Caco-2 (cell line): ENCODE measurements at regions not wholly inside any gene's neighbourhood (a gene's known extent, or its start where the extent isn't known, plus 50 kb on each side); places are given as distances from the start of the nearest gene placed in this dataset.

ENCODE experiments used
- BruUV-seq: library from RNA; stranded (reverse); fragments of 400-500 nt; replicated peaks from 2 replicates; lab custom pipeline; 2021; lab: Mats Ljungman, UMichigan
- CTCF ChIA-PET: fragments of 300-600 bp; sonication (Branson Sonifier 250); formaldehyde crosslinking; loops from one replicate; lab custom pipeline; 2022; ENCODE audit warnings: antibody characterized with exemption; lab: Charles Lee
- POLR2A ChIA-PET: fragments of 300-600 bp; sonication (Branson Sonifier 250); formaldehyde crosslinking; loops from one replicate; lab custom pipeline; 2022; ENCODE audit warnings: antibody characterized with exemption; lab: Charles Lee
- DNase-seq, 2 experiments: peaks; one replicate each; pipeline versions ENCODE4 v3.0.0 to v3.0.0-alpha.2; 2020 to 2022
- H3K27me3 ChIP-seq: replicated peaks from 2 replicates; pipeline ENCODE4 v1.6.0; 2011; ENCODE audit warnings: low read length; ENCODE audit not compliant: control insufficient read depth, insufficient read depth
- H3K36me3 ChIP-seq: 2 replicates; pipeline ENCODE4 v1.5.1; 2011; ENCODE audit warnings: low read length; ENCODE audit not compliant: control insufficient read depth, insufficient read depth
- H3K4me1 ChIP-seq: fragments of 250-450 bp; sonication (Bioruptor Pico); 2 replicates; pipeline ENCODE4 v1.5.1; 2020; ENCODE audit warnings: mild to moderate bottlenecking
- H3K4me3 ChIP-seq: 2 replicates; pipeline ENCODE4 v1.5.1; 2011; ENCODE audit warnings: low read depth, mild to moderate bottlenecking, control low read depth, low read length
- H3K9me3 ChIP-seq: fragments of 250-450 bp; sonication (Bioruptor Pico); 2 replicates; pipeline ENCODE4 v1.5.1; 2020; ENCODE audit warnings: mild to moderate bottlenecking, moderate library complexity
- H3K27ac Mint-ChIP-seq: one replicate; pipeline ENCODE4 v1.8.0; 2022; ENCODE audit warnings: mixed read lengths; ENCODE audit not compliant: unreplicated experiment
- H3K27me3 Mint-ChIP-seq: one replicate; pipeline ENCODE4 v1.8.0; 2022; ENCODE audit warnings: mixed read lengths; ENCODE audit not compliant: insufficient read depth, unreplicated experiment
- H3K36me3 Mint-ChIP-seq: one replicate; pipeline ENCODE4 v1.8.0; 2022; ENCODE audit warnings: mild to moderate bottlenecking, mixed read lengths; ENCODE audit not compliant: insufficient read depth, unreplicated experiment
- H3K4me1 Mint-ChIP-seq: one replicate; pipeline ENCODE4 v1.8.0; 2022; ENCODE audit warnings: low read depth, mixed read lengths; ENCODE audit not compliant: unreplicated experiment
- H3K4me3 Mint-ChIP-seq: one replicate; pipeline ENCODE4 v1.8.0; 2022; ENCODE audit warnings: mild to moderate bottlenecking, moderate library complexity, mixed read lengths; ENCODE audit not compliant: unreplicated experiment
- H3K9me3 Mint-ChIP-seq: one replicate; pipeline ENCODE4 v1.8.0; 2022; ENCODE audit warnings: mixed read lengths; ENCODE audit not compliant: unreplicated experiment
- intact Hi-C: fragments of 100-400 bp; cut with micrococcal nuclease; formaldehyde crosslinking; loops from one replicate; pipeline ENCODE4 v1.10.0; 2022; ENCODE audit not compliant: unreplicated experiment
- TF ChIP-seq, protein P1 (sequence below), 2 experiments: fragments of 200-600 bp in 1 of 2; IDR thresholded peaks; 1 replicate in 1 of 2; 2 replicates in 1 of 2; pipeline versions ENCODE4 v1.5.1 to v1.8.0; 2011 to 2022; ENCODE audit warnings: antibody characterized with exemption in 1 of 2, control low read depth in 1 of 2, inconsistent platforms in 1 of 2, low read depth in 1 of 2, low read length in 1 of 2, mild to moderate bottlenecking in 1 of 2, moderate library complexity in 1 of 2; ENCODE audit not compliant: insufficient read depth in 1 of 2, severe bottlenecking in 1 of 2, unreplicated experiment in 1 of 2

DNA sequence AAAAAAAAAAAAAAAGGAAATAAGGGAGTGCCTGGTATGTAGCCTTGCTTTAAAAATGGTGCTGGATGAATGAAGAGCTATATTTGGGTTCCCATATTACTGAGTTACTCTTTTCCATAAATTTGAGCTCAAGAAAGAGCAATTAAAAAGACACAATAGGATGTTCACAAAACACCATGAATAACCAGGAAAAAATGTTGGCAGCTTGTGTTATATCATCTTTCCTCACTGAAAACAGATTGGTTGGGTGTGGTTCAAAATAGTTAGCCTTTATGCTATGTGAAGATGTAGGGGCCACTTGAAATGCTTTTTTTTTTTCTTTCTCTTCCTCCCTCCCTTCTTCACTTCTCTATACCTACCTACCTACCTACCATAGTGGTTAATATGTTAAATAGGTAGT lies 256.9 kb downstream of the STK31 start:
- Histone ChIP-seq H3K27me3 (no peaks in the 10 kb centered on the region), H3K36me3 (no peaks in the 10 kb centered on the region), H3K9me3 (no peaks in the 10 kb centered on the region), H3K4me3 (no peak overlapping the region), H3K4me1 (peaks cover 27% of the 10 kb centered on the region)
- no TSS peak for BruUV-seq
- H3K9me3 Mint-ChIP-seq, result peaks cover 9% of the 10 kb centered on the region
- TF ChIP-seq, protein P1, sequence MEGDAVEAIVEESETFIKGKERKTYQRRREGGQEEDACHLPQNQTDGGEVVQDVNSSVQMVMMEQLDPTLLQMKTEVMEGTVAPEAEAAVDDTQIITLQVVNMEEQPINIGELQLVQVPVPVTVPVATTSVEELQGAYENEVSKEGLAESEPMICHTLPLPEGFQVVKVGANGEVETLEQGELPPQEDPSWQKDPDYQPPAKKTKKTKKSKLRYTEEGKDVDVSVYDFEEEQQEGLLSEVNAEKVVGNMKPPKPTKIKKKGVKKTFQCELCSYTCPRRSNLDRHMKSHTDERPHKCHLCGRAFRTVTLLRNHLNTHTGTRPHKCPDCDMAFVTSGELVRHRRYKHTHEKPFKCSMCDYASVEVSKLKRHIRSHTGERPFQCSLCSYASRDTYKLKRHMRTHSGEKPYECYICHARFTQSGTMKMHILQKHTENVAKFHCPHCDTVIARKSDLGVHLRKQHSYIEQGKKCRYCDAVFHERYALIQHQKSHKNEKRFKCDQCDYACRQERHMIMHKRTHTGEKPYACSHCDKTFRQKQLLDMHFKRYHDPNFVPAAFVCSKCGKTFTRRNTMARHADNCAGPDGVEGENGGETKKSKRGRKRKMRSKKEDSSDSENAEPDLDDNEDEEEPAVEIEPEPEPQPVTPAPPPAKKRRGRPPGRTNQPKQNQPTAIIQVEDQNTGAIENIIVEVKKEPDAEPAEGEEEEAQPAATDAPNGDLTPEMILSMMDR (IDR thresholded peaks at IDR 0.05; ENCODE audit: insufficient read depth in 1 of 2, low read depth in 1 of 2, low read length in 1 of 2, severe bottlenecking in 1 of 2, unreplicated experiment in 1 of 2), result no peak
- no peak overlapping the region for H3K27ac Mint-ChIP-seq
- no peak for DNase-seq
- H3K36me3 Mint-ChIP-seq, result no peaks in the 10 kb centered on the region
- H3K27me3 Mint-ChIP-seq, result no peaks in the 10 kb centered on the region
- no peak overlapping the region for H3K4me3 Mint-ChIP-seq
- peaks cover 18% of the 10 kb centered on the region for H3K4me1 Mint-ChIP-seq
- CTCF ChIA-PET, result interaction anchor here (0.5 kb wide), 1 partner anchor 933 kb away, joined by 3 read pairs; no protein-coding TSS in a partner anchor
- POLR2A ChIA-PET, result no interaction called here
- intact Hi-C loops, result no loop called here

DNA sequence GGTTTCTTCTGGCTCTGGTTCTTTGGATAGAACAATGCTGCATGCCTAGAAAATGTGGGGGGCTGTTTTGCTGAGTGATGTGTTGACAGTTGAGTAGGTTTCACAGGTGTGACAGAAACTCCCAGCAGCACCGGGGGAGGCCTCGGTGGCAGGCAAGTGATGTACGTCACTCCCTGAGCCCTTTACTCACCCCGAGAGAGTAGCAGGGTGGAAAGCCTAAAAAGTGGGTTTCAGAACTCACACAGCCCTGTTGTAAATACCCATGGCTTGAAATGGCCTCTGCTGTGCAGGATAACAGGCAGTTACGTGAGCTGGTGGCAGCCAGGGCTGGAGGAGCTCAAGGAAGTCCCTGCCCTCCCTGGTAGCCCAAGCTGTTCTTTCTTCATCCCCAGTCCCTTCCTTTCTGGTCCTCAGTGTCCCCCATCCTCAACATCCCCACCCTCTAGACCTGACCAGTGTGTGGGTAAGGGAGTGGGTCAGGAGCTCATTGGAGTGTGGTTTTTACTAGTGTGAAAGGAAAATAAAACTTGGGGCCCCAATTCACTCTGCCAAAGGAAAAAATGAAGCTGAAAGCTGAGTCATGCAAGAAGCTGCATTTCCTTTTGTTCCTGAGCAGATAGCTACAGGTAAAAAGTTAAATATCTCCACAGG lies 258.1 kb downstream of the STK31 start:
- ChIA-PET CTCF (no interaction called here), POLR2A (no interaction called here)
- DNase-seq, result no peak
- Histone ChIP-seq H3K4me3 (no peak overlapping the region), H3K9me3 (no peaks in the 10 kb centered on the region), H3K36me3 (no peaks in the 10 kb centered on the region), H3K27me3 (no peaks in the 10 kb centered on the region), H3K4me1 (peaks cover 27% of the 10 kb centered on the region)
- H3K4me3 Mint-ChIP-seq, result no peak overlapping the region
- H3K27me3 Mint-ChIP-seq, result no peaks in the 10 kb centered on the region
- intact Hi-C loops, result no loop called here
- peaks cover 18% of the 10 kb centered on the region for H3K4me1 Mint-ChIP-seq
- H3K27ac Mint-ChIP-seq, result peak overlapping the region; percentile 21
- H3K9me3 Mint-ChIP-seq, result peaks cover 9% of the 10 kb centered on the region
- no TSS peak for BruUV-seq
- TF ChIP-seq, protein P1 (IDR thresholded peaks at IDR 0.05; ENCODE audit: insufficient read depth in 1 of 2, low read depth in 1 of 2, low read length in 1 of 2, severe bottlenecking in 1 of 2, unreplicated experiment in 1 of 2), result no peak
- H3K36me3 Mint-ChIP-seq, result no peaks in the 10 kb centered on the region

DNA sequence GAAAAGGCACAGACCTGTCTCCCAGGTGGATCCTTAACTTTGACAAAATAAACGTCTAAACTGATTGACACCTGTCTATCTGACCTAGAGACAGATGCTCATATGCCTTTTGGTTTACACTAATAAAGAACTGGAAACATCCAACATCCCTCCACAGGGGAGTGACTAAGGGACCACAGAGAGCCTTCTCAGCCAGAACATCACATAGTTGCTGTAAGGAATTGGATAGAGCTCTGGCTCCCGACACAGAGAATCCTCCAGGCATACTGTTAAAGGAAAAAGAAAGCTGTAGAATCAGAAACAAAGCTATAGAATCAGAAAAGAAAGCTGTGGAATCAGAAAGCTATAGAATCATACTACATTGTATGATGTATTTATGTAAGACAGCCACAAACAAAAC lies 258.8 kb downstream of the STK31 start:
- CTCF ChIA-PET, result interaction anchor here (0.6 to 1.2 kb wide), 2 partner anchors 30 to 373 kb away, joined by 4 read pairs; no protein-coding TSS in a partner anchor
- peaks cover 18% of the 10 kb centered on the region for H3K4me1 Mint-ChIP-seq

More for the DNA sequence above, 258.8 kb downstream of the STK31 start:
- H3K4me3 ChIP-seq, result no peak overlapping the region
- no TSS peak for BruUV-seq
- POLR2A ChIA-PET, result no interaction called here
- Mint-ChIP-seq H3K9me3 (peaks cover 9% of the 10 kb centered on the region), H3K36me3 (no peaks in the 10 kb centered on the region), H3K27ac (peak overlapping the region; percentile 21), H3K4me3 (no peak overlapping the region), H3K27me3 (no peaks in the 10 kb centered on the region)
- DNase-seq, result no peak
- intact Hi-C loops, result no loop called here
- TF ChIP-seq, protein P1 (IDR thresholded peaks at IDR 0.05; ENCODE audit: insufficient read depth in 1 of 2, low read depth in 1 of 2, low read length in 1 of 2, severe bottlenecking in 1 of 2, unreplicated experiment in 1 of 2), result no peak
- no peaks in the 10 kb centered on the region for H3K27me3 ChIP-seq
- H3K9me3 ChIP-seq, result peaks cover under 1% of the 10 kb centered on the region; the same call in 1 of the 2 replicates
- peaks cover 27% of the 10 kb centered on the region for H3K4me1 ChIP-seq
- no peaks in the 10 kb centered on the region for H3K36me3 ChIP-seq
